DOHH2 (cell line): ENCODE measurements at regions not wholly inside any gene's neighbourhood (a gene's known extent, or its start where the extent isn't known, plus 50 kb on each side); places are given as distances from the start of the nearest gene placed in this dataset.

Source experiments
- EZH2phosphoT487 ChIP-seq: fragments of 200-600 bp; sonication (generic); IDR thresholded peaks from 2 replicates; pipeline ENCODE4 v1.6.1; 2017; ENCODE audit warnings: borderline replicate concordance, mild to moderate bottlenecking, antibody characterized with exemption, low read length, moderate library complexity, mixed read lengths
- TF ChIP-seq, protein P1 (sequence below): fragments of 200-600 bp; sonication (generic); IDR thresholded peaks from one replicate; pipeline ENCODE4 v1.5.1; 2014; ENCODE audit warnings: antibody characterized with exemption, mild to moderate bottlenecking, low read depth, low read length; ENCODE audit not compliant: poor library complexity, severe bottlenecking

DNA sequence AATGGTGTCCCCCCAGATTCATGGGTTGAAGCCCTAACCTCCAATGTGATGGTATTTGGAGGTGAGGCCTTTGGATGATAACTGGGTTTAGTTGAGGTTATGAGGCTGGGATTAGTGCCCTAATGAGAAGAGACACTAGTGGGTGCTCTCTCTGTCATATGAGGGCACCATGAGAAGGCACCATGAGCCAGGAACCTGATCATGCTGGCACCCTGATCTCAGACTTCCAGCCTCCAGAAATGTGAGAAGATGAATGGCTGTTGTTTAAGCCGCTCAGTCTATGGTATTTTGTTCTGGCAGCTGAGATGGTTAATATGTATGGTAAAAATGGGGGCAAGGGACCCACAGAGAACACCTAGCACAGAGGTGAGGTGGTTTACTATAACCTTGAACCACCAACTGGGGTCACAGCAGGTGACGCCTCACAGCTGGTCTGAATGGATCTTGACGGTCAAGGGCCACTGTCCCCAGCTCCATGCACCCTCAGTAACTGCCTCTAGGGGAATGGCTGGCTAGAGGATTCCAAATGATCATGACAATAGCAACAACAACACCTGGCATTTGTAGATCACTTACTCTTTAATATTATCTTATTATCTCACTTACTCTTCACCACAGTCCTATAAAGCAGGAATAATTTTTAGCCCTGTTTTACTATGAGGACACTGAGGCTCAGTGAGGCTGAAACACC lies 57.1 kb downstream of the FOXI1 start:
- TF ChIP-seq, protein P1, sequence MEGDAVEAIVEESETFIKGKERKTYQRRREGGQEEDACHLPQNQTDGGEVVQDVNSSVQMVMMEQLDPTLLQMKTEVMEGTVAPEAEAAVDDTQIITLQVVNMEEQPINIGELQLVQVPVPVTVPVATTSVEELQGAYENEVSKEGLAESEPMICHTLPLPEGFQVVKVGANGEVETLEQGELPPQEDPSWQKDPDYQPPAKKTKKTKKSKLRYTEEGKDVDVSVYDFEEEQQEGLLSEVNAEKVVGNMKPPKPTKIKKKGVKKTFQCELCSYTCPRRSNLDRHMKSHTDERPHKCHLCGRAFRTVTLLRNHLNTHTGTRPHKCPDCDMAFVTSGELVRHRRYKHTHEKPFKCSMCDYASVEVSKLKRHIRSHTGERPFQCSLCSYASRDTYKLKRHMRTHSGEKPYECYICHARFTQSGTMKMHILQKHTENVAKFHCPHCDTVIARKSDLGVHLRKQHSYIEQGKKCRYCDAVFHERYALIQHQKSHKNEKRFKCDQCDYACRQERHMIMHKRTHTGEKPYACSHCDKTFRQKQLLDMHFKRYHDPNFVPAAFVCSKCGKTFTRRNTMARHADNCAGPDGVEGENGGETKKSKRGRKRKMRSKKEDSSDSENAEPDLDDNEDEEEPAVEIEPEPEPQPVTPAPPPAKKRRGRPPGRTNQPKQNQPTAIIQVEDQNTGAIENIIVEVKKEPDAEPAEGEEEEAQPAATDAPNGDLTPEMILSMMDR: no peak
- no peak for TF ChIP-seq EZH2phosphoT487
